ENCODE measurements at regions not wholly inside any gene's neighbourhood (a gene's known extent, or its start where the extent isn't known, plus 50 kb on each side); places are given as distances from the start of the nearest gene placed in this dataset.

GRCh38 chr15:95600884-95601283 is 729.6 kb upstream of the NR2F2 start:
- H3K4me1 Mint-ChIP-seq: peaks cover 30% of the 10 kb centered on the region
- H3K36me3 Mint-ChIP-seq (ENCODE audit: low read depth): 0 out of 3 replicates have a peak, but pooled peaks cover 7% of the 10 kb centered on the region
- H3K36me3 ChIP-seq (ENCODE audit: insufficient read depth): no peaks in the 10 kb centered on the region
- H2AFZ ChIP-seq: no peak overlapping the region
- H3K27ac ChIP-seq (ENCODE audit: low read depth): no peak overlapping the region
- H3K9me3 Mint-ChIP-seq: no peaks in the 10 kb centered on the region
- H3K27me3 Mint-ChIP-seq (ENCODE audit: insufficient read depth, low read depth, poor library complexity): no peaks in the 10 kb centered on the region
- H3K27me3 ChIP-seq (ENCODE audit: insufficient read depth): no peaks in the 10 kb centered on the region
- TF ChIP-seq CREB1 (CRISPR knock-in tag; IDR thresholded peaks at IDR 0.05; ENCODE audit: low read depth) (no peak), STAT1 (IDR thresholded peaks at IDR 0.05; ENCODE audit: unreplicated experiment) (no peak), JUNB (IDR thresholded peaks at IDR 0.05; ENCODE audit: unreplicated experiment) (no peak), EZH2phosphoT487 (IDR thresholded peaks at IDR 0.05; ENCODE audit: unreplicated experiment) (no peak), ZNF331 (CRISPR knock-in tag; IDR thresholded peaks at IDR 0.05; ENCODE audit: low read depth) (no peak), NANOG (IDR thresholded peaks at IDR 0.05; ENCODE audit: borderline replicate concordance) (no peak), ZNF114 (CRISPR knock-in tag; IDR thresholded peaks at IDR 0.05) (no peak), POLR2AphosphoS5 (IDR thresholded peaks at IDR 0.05; ENCODE audit: low read depth) (no peak), REST (IDR thresholded peaks at IDR 0.05; ENCODE audit: unreplicated experiment) (no peak), CTCF (conservative IDR thresholded peaks at IDR 0.05; ENCODE audit: low read depth in 2 of 2) (no peak)
- ATAC-seq: no peak
- H3K9me2 ChIP-seq (ENCODE audit: insufficient read depth): peaks cover 8% of the 10 kb centered on the region; the same call in 1 of the 2 replicates
- no peak for DNase-seq (ENCODE audit: low spot score)
- H4K20me1 ChIP-seq (replicated peaks; ENCODE audit: insufficient read depth): no peaks in the 10 kb centered on the region
- H3K27ac Mint-ChIP-seq: no peak overlapping the region
- H3K4me2 ChIP-seq: no peak overlapping the region
- peaks cover 22% of the 10 kb centered on the region for H3K4me1 ChIP-seq (ENCODE audit: insufficient read depth)
- no peaks in the 10 kb centered on the region for H3F3A ChIP-seq (replicated peaks; ENCODE audit: low read depth)
- H3K4me3 Mint-ChIP-seq: no peak overlapping the region
- H3K4me3 ChIP-seq: no peak overlapping the region
- H3K79me2 ChIP-seq (replicated peaks; ENCODE audit: insufficient read depth): no peaks in the 10 kb centered on the region

- Mint-ChIP-seq H3K27me3 (ENCODE audit: insufficient read depth, low read depth, poor library complexity) (no peaks in the 10 kb centered on the region), H3K27ac (no peak overlapping the region), H3K36me3 (ENCODE audit: low read depth) (0 out of 3 replicates have a peak, but pooled peaks cover 7% of the 10 kb centered on the region), H3K9me3 (no peaks in the 10 kb centered on the region), H3K4me1 (peaks cover 27% of the 10 kb centered on the region), H3K4me3 (no peak overlapping the region)
- H3K4me1 ChIP-seq (ENCODE audit: insufficient read depth): peaks cover 22% of the 10 kb centered on the region
- no peak overlapping the region for H3K4me2 ChIP-seq
- ATAC-seq (no peak), DNase-seq (ENCODE audit: low spot score) (no peak)
- no peak overlapping the region for H3K27ac ChIP-seq (ENCODE audit: low read depth)
- no peak overlapping the region for H3K4me3 ChIP-seq
- peaks cover 8% of the 10 kb centered on the region; the same call in 1 of the 2 replicates for H3K9me2 ChIP-seq (ENCODE audit: insufficient read depth)
- H3K27me3 ChIP-seq (ENCODE audit: insufficient read depth): no peaks in the 10 kb centered on the region
- no peaks in the 10 kb centered on the region for H3K36me3 ChIP-seq (ENCODE audit: insufficient read depth)
- no peaks in the 10 kb centered on the region for H3K79me2 ChIP-seq (replicated peaks; ENCODE audit: insufficient read depth)
- H3F3A ChIP-seq (replicated peaks; ENCODE audit: low read depth): no peaks in the 10 kb centered on the region
- H2AFZ ChIP-seq: no peak overlapping the region
- no peaks in the 10 kb centered on the region for H4K20me1 ChIP-seq (replicated peaks; ENCODE audit: insufficient read depth)
- TF ChIP-seq EZH2phosphoT487 (IDR thresholded peaks at IDR 0.05; ENCODE audit: unreplicated experiment) (no peak), REST (IDR thresholded peaks at IDR 0.05; ENCODE audit: unreplicated experiment) (no peak), JUNB (IDR thresholded peaks at IDR 0.05; ENCODE audit: unreplicated experiment) (no peak), ZNF331 (CRISPR knock-in tag; IDR thresholded peaks at IDR 0.05; ENCODE audit: low read depth) (no peak), STAT1 (IDR thresholded peaks at IDR 0.05; ENCODE audit: unreplicated experiment) (no peak), CTCF (conservative IDR thresholded peaks at IDR 0.05; ENCODE audit: low read depth in 2 of 2) (no peak)
Observed at GRCh38 chr15:95601525-95601924, 729.0 kb upstream of the NR2F2 start.
